Sigmoid colon (tissue), 6 donors: ENCODE measurements at regions not wholly inside any gene's neighbourhood (a gene's known extent, or its start where the extent isn't known, plus 50 kb on each side); places are given as distances from the start of the nearest gene placed in this dataset.

Experiments
- DNase-seq: peaks from one replicate; pipeline ENCODE4 v3.0.0-alpha.2; 2019
- H3K27ac ChIP-seq, 4 donors: fragments of 200-600 bp; sonication (generic); one replicate each; pipeline ENCODE4 v1.5.1; 2016 to 2019; ENCODE audit warnings: mild to moderate bottlenecking in 1 of 4
- H3K27me3 ChIP-seq, 3 donors: fragments of 200-600 bp; sonication (generic); one replicate each; pipeline ENCODE4 v1.5.1; 2019; ENCODE audit warnings: mild to moderate bottlenecking in 1 of 3
- H3K36me3 ChIP-seq, 4 donors: fragments of 200-600 bp; sonication (generic); one replicate each; pipeline ENCODE4 v1.5.1; 2016 to 2019
- H3K4me1 ChIP-seq, 4 donors: fragments of 200-600 bp; sonication (generic); one replicate each; pipeline ENCODE4 v1.5.1; 2017 to 2019
- H3K4me3 ChIP-seq, 4 donors: fragments of 200-600 bp; sonication (generic); one replicate each; pipeline ENCODE4 v1.5.1; 2017 to 2019; ENCODE audit warnings: mild to moderate bottlenecking in 2 of 4, moderate library complexity in 1 of 4
- H3K9me3 ChIP-seq, 4 donors: fragments of 200-600 bp in 3 of 4; sonication (generic) in 3 of 4; one replicate each; pipeline versions ENCODE4 v1.5.1 to v1.6.1; 2013 to 2019
- EP300 ChIP-seq, 4 donors: sonication (generic); formaldehyde crosslinking; IDR thresholded peaks; one replicate each; pipeline ENCODE4 v1.6.1; 2017; ENCODE audit warnings: antibody characterized with exemption in 4 of 4
- POLR2A ChIP-seq, 2 donors: fragments of 450-650 bp; IDR thresholded peaks; one replicate each; pipeline ENCODE4 v1.6.1; 2016; ENCODE audit warnings: antibody characterized with exemption in 2 of 2, mild to moderate bottlenecking in 2 of 2, moderate library complexity in 2 of 2
- POLR2AphosphoS5 ChIP-seq, 4 donors: sonication (generic); formaldehyde crosslinking; IDR thresholded peaks; one replicate each; pipeline ENCODE4 v1.6.1; 2017; ENCODE audit warnings: antibody characterized with exemption in 4 of 4
- whole genome bisulfite sequencing, 2 donors: extraction: QIAGEN DNeasy Blood & Tissue Kit; methylation state at CpG; one replicate each; pipeline ENCODE4 v1.1.7; 2013; 5-methylcytosine and 5-hydroxymethylcytosine counted together
- intact Hi-C: fragments of 100-400 bp; cut with DNase I; formaldehyde crosslinking; loops from one replicate; pipeline ENCODE4 v1.15.1; 2023
- TF ChIP-seq, protein P1 (sequence below), 4 experiments: fragments of 450-650 bp in 3 of 4; fragments of 200-600 bp in 1 of 4; IDR thresholded peaks; one replicate each; pipeline ENCODE4 v1.5.1; 2016 to 2019; ENCODE audit warnings: antibody characterized with exemption in 4 of 4, mild to moderate bottlenecking in 3 of 4, moderate library complexity in 2 of 4
- donor health status: healthy with polysubstance abuse.
- donor health status: healthy.

DNA sequence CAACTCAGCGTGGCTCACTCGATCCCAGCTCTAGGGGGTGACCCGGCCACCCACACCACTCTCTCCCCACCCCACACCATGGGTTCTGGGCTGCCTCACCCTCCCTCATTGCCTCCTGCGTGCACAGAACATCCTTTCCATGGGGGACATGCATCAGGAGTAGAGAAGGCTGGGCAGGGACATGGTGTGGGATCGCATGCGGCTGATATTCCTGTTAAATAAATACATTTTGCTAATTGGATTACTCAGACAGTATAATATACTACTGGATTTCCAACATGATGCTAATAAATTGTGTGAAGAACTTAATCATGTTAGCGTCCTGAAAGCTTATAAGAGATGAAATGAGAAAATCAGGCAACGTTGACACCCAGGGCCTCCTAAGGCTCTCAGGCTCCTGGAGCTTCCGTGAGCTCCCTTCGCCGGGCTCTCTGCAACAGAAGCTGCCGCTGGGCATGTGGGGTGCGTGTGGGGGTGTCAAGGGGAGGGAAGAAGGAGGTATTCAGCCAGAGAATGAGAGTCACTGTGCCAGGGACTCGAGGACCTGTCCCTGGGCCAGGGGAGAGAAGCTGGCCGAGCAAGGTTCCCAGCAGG lies 173.1 kb upstream of the TNRC6C start:
- no peak overlapping the region for H3K27ac ChIP-seq
- DNase-seq: no peak
- no peaks in the 10 kb centered on the region for H3K9me3 ChIP-seq
- H3K4me3 ChIP-seq: no peak overlapping the region
- no peaks in the 10 kb centered on the region for H3K27me3 ChIP-seq
- H3K36me3 ChIP-seq: no peaks in the 10 kb centered on the region
- TF ChIP-seq POLR2AphosphoS5 (IDR thresholded peaks at IDR 0.05): no peak
- no peak for TF ChIP-seq POLR2A (IDR thresholded peaks at IDR 0.05)
- TF ChIP-seq EP300 (IDR thresholded peaks at IDR 0.05): no peak
- TF ChIP-seq, protein P1, sequence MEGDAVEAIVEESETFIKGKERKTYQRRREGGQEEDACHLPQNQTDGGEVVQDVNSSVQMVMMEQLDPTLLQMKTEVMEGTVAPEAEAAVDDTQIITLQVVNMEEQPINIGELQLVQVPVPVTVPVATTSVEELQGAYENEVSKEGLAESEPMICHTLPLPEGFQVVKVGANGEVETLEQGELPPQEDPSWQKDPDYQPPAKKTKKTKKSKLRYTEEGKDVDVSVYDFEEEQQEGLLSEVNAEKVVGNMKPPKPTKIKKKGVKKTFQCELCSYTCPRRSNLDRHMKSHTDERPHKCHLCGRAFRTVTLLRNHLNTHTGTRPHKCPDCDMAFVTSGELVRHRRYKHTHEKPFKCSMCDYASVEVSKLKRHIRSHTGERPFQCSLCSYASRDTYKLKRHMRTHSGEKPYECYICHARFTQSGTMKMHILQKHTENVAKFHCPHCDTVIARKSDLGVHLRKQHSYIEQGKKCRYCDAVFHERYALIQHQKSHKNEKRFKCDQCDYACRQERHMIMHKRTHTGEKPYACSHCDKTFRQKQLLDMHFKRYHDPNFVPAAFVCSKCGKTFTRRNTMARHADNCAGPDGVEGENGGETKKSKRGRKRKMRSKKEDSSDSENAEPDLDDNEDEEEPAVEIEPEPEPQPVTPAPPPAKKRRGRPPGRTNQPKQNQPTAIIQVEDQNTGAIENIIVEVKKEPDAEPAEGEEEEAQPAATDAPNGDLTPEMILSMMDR (IDR thresholded peaks at IDR 0.05): no peak
- H3K4me1 ChIP-seq: peaks cover 0 to 2% (median 1%) of the 10 kb centered on the region in 4 donors
- intact Hi-C loops: no loop called here
- WGBS, 2 donors: 76 to 85% methylated on average over 15 of the region's 15 CpGs

DNA sequence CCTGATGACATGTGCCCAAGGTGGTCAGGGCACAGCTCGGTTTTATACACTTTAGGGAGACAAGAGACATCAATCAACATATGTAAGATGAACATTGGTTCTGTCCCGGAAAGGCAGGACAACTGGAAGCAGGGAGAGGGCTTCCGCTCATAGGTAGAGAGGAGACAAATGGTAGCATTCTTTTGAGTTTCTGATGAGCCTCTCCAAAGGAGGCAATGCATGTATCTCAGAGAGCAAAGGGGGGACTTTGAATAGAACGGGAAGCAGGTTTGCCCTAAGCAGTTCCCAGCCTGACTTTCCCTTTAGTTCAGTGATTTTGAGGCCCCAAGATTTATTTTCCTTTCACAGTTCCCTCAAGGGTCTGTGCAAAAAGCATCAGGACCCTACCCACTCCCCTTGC lies 172.4 kb upstream of the TNRC6C start:
- H3K36me3 ChIP-seq: no peaks in the 10 kb centered on the region
- intact Hi-C loops: no loop called here
- no peak overlapping the region for H3K4me3 ChIP-seq
- 60 to 83% methylated on average over 4 of the region's 4 CpGs for whole genome bisulfite sequencing, 2 donors
- no peaks in the 10 kb centered on the region for H3K27me3 ChIP-seq
- H3K9me3 ChIP-seq: no peaks in the 10 kb centered on the region
- DNase-seq: no peak
- TF ChIP-seq POLR2A (IDR thresholded peaks at IDR 0.05) (no peak), POLR2AphosphoS5 (IDR thresholded peaks at IDR 0.05) (no peak), EP300 (IDR thresholded peaks at IDR 0.05) (no peak)
- TF ChIP-seq, protein P1 (IDR thresholded peaks at IDR 0.05): no peak
- H3K4me1 ChIP-seq: no peaks in the 10 kb centered on the region
- no peak overlapping the region for H3K27ac ChIP-seq

DNA sequence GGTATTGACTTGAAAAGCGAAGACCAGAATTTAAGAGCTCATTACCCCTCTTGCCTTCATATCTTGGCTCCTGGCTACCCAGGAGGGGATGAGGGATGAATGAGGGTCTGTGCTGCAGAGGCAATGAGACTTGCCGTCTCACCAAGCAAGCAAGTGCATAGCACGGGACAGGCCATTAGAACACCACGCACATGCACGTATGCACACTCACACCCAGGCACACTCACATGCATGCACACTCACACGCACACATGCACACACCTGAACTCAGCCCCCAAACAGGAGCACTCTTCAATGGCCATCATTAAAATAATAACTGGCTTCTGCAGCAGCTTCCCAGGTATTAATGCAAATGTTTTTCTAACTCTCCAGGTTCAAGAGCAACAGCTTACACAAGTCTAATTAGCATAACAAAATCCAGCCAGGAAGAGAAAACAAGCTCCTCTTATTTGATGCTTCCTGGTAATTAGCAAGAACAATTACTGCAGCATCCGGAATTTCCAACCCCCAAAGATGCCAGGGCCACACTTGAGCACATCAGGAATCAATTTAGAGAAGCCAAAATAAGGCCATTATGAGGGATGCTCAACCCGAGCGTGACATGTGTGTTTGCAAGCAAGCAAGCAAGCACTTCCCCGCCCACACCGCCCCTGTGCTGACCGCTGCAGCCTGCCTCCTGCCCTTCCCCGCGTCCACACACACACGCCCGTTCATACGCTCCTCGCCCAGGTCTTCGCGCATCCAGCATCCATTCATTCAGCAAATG lies 171.6 kb upstream of the TNRC6C start:
- WGBS, 2 donors: 44 to 77% methylated on average over 20 of the region's 20 CpGs
- no peak overlapping the region for H3K27ac ChIP-seq
- TF ChIP-seq EP300 (IDR thresholded peaks at IDR 0.05): no peak
- no peak for TF ChIP-seq POLR2A (IDR thresholded peaks at IDR 0.05)
- TF ChIP-seq, protein P1 (IDR thresholded peaks at IDR 0.05): no peak
- no peak for TF ChIP-seq POLR2AphosphoS5 (IDR thresholded peaks at IDR 0.05)
- no peaks in the 10 kb centered on the region for H3K4me1 ChIP-seq
- intact Hi-C loops: no loop called here
- no peaks in the 10 kb centered on the region for H3K9me3 ChIP-seq
- no peak overlapping the region for H3K4me3 ChIP-seq
- no peaks in the 10 kb centered on the region for H3K36me3 ChIP-seq
- no peak for DNase-seq
- H3K27me3 ChIP-seq: no peaks in the 10 kb centered on the region

DNA sequence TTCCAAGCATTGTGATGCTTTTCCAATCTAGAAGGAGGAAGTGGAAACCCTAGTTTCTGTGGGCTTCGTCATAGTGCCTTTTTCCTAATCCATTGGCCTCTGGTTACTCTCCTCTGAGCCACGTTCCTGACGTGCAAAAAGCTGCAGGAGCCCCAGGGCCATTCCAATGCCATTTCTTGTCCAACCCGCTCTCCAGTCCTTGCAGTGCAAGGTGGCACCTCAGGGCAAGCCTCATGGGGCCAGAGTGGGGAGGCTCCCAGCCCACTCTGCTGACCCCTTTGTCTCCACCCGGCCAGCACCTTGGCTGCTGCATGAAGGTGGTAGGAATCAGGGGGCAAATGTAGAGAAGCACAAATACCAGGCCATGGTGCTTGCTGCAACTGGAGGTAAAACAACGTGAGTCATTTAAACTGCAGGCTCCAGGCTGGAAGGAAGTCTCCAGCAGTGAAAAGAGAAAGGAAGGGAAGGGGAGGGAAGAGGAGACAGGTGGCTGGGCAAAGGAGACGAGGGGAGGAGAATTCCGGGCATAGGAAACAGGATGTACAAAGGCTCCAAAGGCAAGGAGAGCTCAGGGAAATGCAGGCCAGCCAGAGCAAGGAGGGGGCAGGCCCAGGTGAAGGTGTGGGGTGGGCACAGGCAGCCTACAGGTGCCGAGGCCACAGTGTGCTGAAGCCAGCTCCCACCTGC lies 168.2 kb upstream of the TNRC6C start:
- no peak overlapping the region for H3K4me3 ChIP-seq
- DNase-seq: no peak
- no peak overlapping the region for H3K27ac ChIP-seq
- H3K36me3 ChIP-seq: no peaks in the 10 kb centered on the region
- H3K9me3 ChIP-seq: no peaks in the 10 kb centered on the region
- no peaks in the 10 kb centered on the region for H3K27me3 ChIP-seq
- TF ChIP-seq POLR2A (IDR thresholded peaks at IDR 0.05): no peak
- TF ChIP-seq, protein P1 (IDR thresholded peaks at IDR 0.05): no peak
- TF ChIP-seq EP300 (IDR thresholded peaks at IDR 0.05): no peak
- TF ChIP-seq POLR2AphosphoS5 (IDR thresholded peaks at IDR 0.05): no peak
- intact Hi-C loops: no loop called here
- no peaks in the 10 kb centered on the region for H3K4me1 ChIP-seq
- 64 to 79% methylated on average over 9 of the region's 9 CpGs for WGBS, 2 donors
